Right atrium auricular region (tissue), 2 donors: ENCODE measurements at regions not wholly inside any gene's neighbourhood (a gene's known extent, or its start where the extent isn't known, plus 50 kb on each side); places are given as distances from the start of the nearest gene placed in this dataset.
"Not testable (repeated sequence)": the region's sequence is repeated elsewhere in the genome, so short reads cannot be mapped to it uniquely, and the experiment has no call there.

Source experiments
- DNase-seq: peaks from one replicate; pipeline ENCODE4 v3.0.0-alpha.2; 2019; ENCODE audit warnings: low spot score
- H3K27ac ChIP-seq, 2 donors: fragments of 200-600 bp; sonication (generic); 1 replicate in 1 of 2; 2 replicates in 1 of 2; pipeline ENCODE4 v1.5.1; 2016 to 2019
- H3K27me3 ChIP-seq, 2 donors: fragments of 200-600 bp; sonication (generic); one replicate each; pipeline versions ENCODE4 v1.5.1 to v1.6.0; 2017 to 2019
- H3K36me3 ChIP-seq: fragments of 200-600 bp; sonication (generic); one replicate; pipeline ENCODE4 v1.5.1; 2016
- H3K4me1 ChIP-seq, 2 donors: fragments of 200-600 bp; sonication (generic); one replicate each; pipeline versions ENCODE4 v1.5.1 to v1.6.0; 2017 to 2019
- H3K4me3 ChIP-seq, 2 donors: fragments of 200-600 bp; sonication (generic); 1 replicate in 1 of 2; 2 replicates in 1 of 2; pipeline ENCODE4 v1.5.1; 2017 to 2019; ENCODE audit warnings: mild to moderate bottlenecking in 1 of 2, moderate library complexity in 1 of 2
- H3K9me3 ChIP-seq, 2 donors: fragments of 200-600 bp; sonication (generic); one replicate each; pipeline ENCODE4 v1.5.1; 2019
- TF ChIP-seq, protein P1 (sequence below), 2 donors: fragments of 200-600 bp; sonication (generic); IDR thresholded peaks; one replicate each; pipeline ENCODE4 v1.5.1; 2019; ENCODE audit warnings: antibody characterized with exemption in 2 of 2

DNA sequence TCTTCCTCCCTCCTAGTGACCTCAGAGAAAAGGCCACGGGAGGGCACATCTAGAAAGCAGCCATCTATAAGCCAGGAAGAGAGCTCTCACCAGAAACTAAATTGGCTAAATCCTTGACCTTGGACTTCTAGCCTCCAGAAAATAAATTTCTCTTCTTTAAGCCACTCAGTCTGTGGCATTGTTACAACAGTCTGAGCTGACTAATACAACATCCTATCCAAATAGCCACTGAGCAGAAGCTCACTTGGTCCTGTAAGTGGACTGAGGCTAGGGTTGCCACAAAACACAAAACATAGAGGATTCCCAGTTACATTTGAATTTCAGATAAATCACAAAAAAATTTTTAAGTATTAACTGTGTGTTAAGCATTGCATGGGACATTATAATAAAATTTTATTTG, 383.4 kb downstream of the MLLT3 start:
- Histone ChIP-seq H3K4me1 (no peaks in the 10 kb centered on the region), H3K27me3 (no peaks in the 10 kb centered on the region), H3K36me3 (no peaks in the 10 kb centered on the region), H3K4me3 (no peak overlapping the region), H3K27ac (no peak overlapping the region), H3K9me3 (no peaks in the 10 kb centered on the region)
- TF ChIP-seq, protein P1, sequence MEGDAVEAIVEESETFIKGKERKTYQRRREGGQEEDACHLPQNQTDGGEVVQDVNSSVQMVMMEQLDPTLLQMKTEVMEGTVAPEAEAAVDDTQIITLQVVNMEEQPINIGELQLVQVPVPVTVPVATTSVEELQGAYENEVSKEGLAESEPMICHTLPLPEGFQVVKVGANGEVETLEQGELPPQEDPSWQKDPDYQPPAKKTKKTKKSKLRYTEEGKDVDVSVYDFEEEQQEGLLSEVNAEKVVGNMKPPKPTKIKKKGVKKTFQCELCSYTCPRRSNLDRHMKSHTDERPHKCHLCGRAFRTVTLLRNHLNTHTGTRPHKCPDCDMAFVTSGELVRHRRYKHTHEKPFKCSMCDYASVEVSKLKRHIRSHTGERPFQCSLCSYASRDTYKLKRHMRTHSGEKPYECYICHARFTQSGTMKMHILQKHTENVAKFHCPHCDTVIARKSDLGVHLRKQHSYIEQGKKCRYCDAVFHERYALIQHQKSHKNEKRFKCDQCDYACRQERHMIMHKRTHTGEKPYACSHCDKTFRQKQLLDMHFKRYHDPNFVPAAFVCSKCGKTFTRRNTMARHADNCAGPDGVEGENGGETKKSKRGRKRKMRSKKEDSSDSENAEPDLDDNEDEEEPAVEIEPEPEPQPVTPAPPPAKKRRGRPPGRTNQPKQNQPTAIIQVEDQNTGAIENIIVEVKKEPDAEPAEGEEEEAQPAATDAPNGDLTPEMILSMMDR (IDR thresholded peaks at IDR 0.05): no peak
- DNase-seq: no peak

DNA sequence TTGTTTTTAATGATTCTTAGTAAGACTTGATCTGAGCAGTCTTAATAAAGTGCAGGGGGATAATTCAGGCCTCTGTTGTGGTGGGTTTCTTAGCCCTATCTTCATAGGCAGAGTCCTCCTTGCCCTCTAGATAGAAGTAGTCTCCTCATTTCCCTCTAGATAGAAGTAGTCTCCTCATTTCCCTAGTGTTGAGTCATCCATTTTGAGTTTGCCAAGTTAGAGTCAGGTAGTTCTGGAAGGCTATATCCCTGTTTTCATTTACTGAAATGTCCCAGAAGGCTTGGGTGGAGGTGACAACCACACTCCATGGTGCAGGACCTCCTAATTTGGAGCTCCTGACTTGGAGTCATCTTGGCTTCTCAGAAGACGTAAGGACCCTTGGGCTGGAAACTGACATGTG, 384.6 kb downstream of the MLLT3 start:
- Histone ChIP-seq H3K27ac (no peak overlapping the region), H3K36me3 (no peaks in the 10 kb centered on the region), H3K4me3 (no peak overlapping the region), H3K27me3 (no peaks in the 10 kb centered on the region), H3K4me1 (no peaks in the 10 kb centered on the region), H3K9me3 (no peaks in the 10 kb centered on the region)
- no peak for DNase-seq
- TF ChIP-seq, protein P1 (IDR thresholded peaks at IDR 0.05): no peak

DNA sequence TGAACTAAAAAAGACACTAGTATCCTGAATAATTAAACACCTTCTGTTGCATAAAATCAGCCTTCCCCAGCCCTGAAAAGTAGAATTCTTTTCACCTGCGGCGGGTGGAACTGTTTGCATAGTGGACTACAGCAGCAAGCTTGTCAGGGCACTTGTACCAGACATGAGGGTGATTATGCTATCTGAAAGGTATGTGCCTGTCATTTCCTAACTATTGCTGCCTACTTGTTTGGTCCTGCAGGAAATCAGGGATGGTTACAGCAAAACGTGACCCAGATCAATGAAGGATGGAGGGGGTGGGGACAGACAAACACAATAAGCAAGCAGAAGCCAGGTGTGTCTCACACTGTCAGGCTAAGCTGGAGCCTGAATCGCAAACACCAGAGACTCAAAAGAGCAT, 385.6 kb downstream of the MLLT3 start:
- no peak for DNase-seq
- Histone ChIP-seq H3K27ac (no peak overlapping the region), H3K4me3 (no peak overlapping the region), H3K27me3 (no peaks in the 10 kb centered on the region), H3K36me3 (no peaks in the 10 kb centered on the region), H3K9me3 (no peaks in the 10 kb centered on the region), H3K4me1 (no peaks in the 10 kb centered on the region)
- TF ChIP-seq, protein P1 (IDR thresholded peaks at IDR 0.05): no peak

DNA sequence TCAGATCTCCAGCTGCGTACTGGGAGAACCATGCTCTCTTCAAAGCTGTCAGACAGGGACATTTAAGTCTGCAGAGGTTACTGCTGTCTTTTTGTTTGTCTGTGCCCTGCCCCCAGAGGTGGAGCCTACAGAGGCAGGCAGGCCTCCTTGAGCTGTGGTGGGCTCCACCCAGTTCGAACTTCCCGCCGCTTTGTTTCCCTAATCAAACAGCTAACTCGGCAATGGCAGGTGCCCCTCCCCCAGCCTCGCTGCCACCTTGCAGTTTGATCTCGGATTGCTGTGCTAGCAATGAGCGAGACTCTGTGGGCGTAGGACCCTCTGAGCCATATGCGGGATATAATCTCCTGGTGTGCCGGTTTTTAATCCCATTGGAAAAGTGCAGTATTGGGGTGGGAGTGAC, 387.1 kb downstream of the MLLT3 start:
- H3K27ac ChIP-seq, H3K9me3 ChIP-seq, H3K4me3 ChIP-seq, DNase-seq, H3K27me3 ChIP-seq, H3K36me3 ChIP-seq, H3K4me1 ChIP-seq: not testable (repeated sequence)

DNA sequence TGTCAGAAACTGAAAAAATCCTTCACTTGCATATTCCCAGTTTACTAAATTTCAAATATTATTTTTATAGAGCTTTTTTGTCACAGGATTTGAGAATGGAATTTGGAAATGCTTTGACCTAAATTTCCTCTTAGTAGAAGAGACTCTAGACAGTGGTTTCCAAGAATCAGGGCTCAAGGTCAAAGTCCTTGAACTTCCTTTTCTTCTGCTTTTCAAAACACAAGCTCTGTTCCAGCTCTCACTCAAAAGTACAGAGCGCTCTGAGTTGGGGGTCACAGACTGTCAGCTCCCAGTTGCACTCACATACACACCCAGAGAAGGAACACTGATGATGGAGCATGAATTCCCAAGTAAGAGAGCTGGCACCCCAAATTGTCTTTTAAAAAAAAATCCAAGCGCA, 394.2 kb downstream of the MLLT3 start:
- no peaks in the 10 kb centered on the region for H3K36me3 ChIP-seq
- no peak for DNase-seq
- H3K27me3 ChIP-seq: no peaks in the 10 kb centered on the region
- no peak overlapping the region for H3K27ac ChIP-seq
- no peak overlapping the region for H3K4me3 ChIP-seq
- no peaks in the 10 kb centered on the region for H3K4me1 ChIP-seq
- H3K9me3 ChIP-seq: no peaks in the 10 kb centered on the region
- TF ChIP-seq, protein P1 (IDR thresholded peaks at IDR 0.05): no peak

DNA sequence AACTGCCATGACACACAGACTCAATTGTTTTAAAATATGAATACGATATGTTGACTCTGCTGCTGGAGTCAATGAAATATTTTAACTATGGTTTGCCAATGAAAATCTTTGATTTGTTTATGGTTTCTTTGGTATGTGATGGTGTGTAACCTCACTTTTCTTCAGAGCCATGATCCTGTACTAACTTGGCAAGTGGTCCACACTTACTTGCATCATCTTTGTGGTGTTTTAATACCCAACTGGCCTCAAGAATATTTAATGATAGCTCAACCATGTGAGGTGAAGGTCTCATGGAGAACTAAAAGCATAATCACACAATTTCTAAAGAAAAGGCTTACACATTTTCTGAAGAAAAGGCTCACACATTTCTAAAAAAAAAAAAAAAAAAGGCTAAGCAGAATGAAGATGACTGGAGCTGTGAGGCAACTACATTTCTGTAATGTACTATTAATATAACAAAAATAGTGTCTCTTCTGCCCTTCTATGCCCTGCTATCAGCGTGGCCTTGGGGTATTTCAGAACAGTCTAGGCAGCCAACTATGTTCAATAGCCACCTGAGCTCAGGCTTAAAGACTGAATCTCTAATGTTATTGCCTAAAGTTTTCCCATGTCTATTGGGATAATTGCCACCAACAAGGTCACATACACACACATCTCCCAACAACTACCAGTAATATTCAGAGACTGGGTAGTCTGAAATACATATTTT, 395.0 kb downstream of the MLLT3 start:
- H3K4me3 ChIP-seq: no peak overlapping the region
- no peaks in the 10 kb centered on the region for H3K9me3 ChIP-seq
- H3K27ac ChIP-seq: no peak overlapping the region
- no peaks in the 10 kb centered on the region for H3K4me1 ChIP-seq
- H3K36me3 ChIP-seq: no peaks in the 10 kb centered on the region
- DNase-seq: no peak
- H3K27me3 ChIP-seq: no peaks in the 10 kb centered on the region
- TF ChIP-seq, protein P1 (IDR thresholded peaks at IDR 0.05): no peak
